ENCODE measurements at regions not wholly inside any gene's neighbourhood (a gene's known extent, or its start where the extent isn't known, plus 50 kb on each side); places are given as distances from the start of the nearest gene placed in this dataset.
A peak's percentile ranks its signal among the peaks of the same experiment; 100 is the strongest.

GRCh38 chr4:85274955-85275354, 200.0 kb upstream of the ARHGAP24 start:
- TF ChIP-seq CTCF (IDR thresholded peaks at IDR 0.05; ENCODE audit: insufficient read depth, low read length, severe bottlenecking) = no peak
- DNase-seq (ENCODE audit: low read depth) (no peak), FAIRE-seq (no peak)
- no peaks in the 10 kb centered on the region for H3K27me3 ChIP-seq (ENCODE audit: control insufficient read depth, insufficient read depth, low read length)
- H3K4me3 ChIP-seq (ENCODE audit: low read depth, low read length) = no peak overlapping the region
- H3K36me3 ChIP-seq (ENCODE audit: control insufficient read depth, insufficient read depth, low read length) = no peaks in the 10 kb centered on the region

GRCh38 chr4:85280963-85281362, 194.0 kb upstream of the ARHGAP24 start:
- no peak for TF ChIP-seq CTCF (IDR thresholded peaks at IDR 0.05; ENCODE audit: insufficient read depth, low read length, severe bottlenecking)
- FAIRE-seq = no peak
- DNase-seq (ENCODE audit: low read depth) = no peak
- no peaks in the 10 kb centered on the region for H3K36me3 ChIP-seq (ENCODE audit: control insufficient read depth, insufficient read depth, low read length)
- H3K27me3 ChIP-seq (ENCODE audit: control insufficient read depth, insufficient read depth, low read length) = no peaks in the 10 kb centered on the region
- no peak overlapping the region for H3K4me3 ChIP-seq (ENCODE audit: low read depth, low read length)

GRCh38 chr4:85291226-85291625, 183.7 kb upstream of the ARHGAP24 start:
- H3K27me3 ChIP-seq (ENCODE audit: control insufficient read depth, insufficient read depth, low read length) = no peaks in the 10 kb centered on the region
- H3K36me3 ChIP-seq (ENCODE audit: control insufficient read depth, insufficient read depth, low read length) = no peaks in the 10 kb centered on the region
- TF ChIP-seq CTCF (IDR thresholded peaks at IDR 0.05; ENCODE audit: insufficient read depth, low read length, severe bottlenecking) = no peak
- H3K4me3 ChIP-seq (ENCODE audit: low read depth, low read length) = no peak overlapping the region
- no peak for DNase-seq (ENCODE audit: low read depth)
- FAIRE-seq = no peak

GRCh38 chr4:85298037-85298436, 176.9 kb upstream of the ARHGAP24 start:
- no peak overlapping the region for H3K4me3 ChIP-seq (ENCODE audit: low read depth, low read length)
- no peaks in the 10 kb centered on the region for H3K27me3 ChIP-seq (ENCODE audit: control insufficient read depth, insufficient read depth, low read length)
- DNase-seq (ENCODE audit: low read depth) (peak; percentile 8), FAIRE-seq (no peak)
- H3K36me3 ChIP-seq (ENCODE audit: control insufficient read depth, insufficient read depth, low read length) = no peaks in the 10 kb centered on the region
- no peak for TF ChIP-seq CTCF (IDR thresholded peaks at IDR 0.05; ENCODE audit: insufficient read depth, low read length, severe bottlenecking)

- no peak for TF ChIP-seq CTCF (IDR thresholded peaks at IDR 0.05; ENCODE audit: insufficient read depth, low read length, severe bottlenecking)
- DNase-seq (ENCODE audit: low read depth) (no peak), FAIRE-seq (no peak)
- no peaks in the 10 kb centered on the region for H3K36me3 ChIP-seq (ENCODE audit: control insufficient read depth, insufficient read depth, low read length)
- no peak overlapping the region for H3K4me3 ChIP-seq (ENCODE audit: low read depth, low read length)
- H3K27me3 ChIP-seq (ENCODE audit: control insufficient read depth, insufficient read depth, low read length) = no peaks in the 10 kb centered on the region
Observed at GRCh38 chr4:85302193-85302736, 172.7 kb upstream of the ARHGAP24 start.

- no peak for DNase-seq (ENCODE audit: low read depth)
- H3K27me3 ChIP-seq (ENCODE audit: control insufficient read depth, insufficient read depth, low read length) = no peaks in the 10 kb centered on the region
- H3K4me3 ChIP-seq (ENCODE audit: low read depth, low read length) = no peak overlapping the region
- no peak for TF ChIP-seq CTCF (IDR thresholded peaks at IDR 0.05; ENCODE audit: insufficient read depth, low read length, severe bottlenecking)
- FAIRE-seq = no peak
- no peaks in the 10 kb centered on the region for H3K36me3 ChIP-seq (ENCODE audit: control insufficient read depth, insufficient read depth, low read length)
Observed at GRCh38 chr4:85302756-85303155, 172.2 kb upstream of the ARHGAP24 start.

All from bronchial epithelial cell (primary cell).